Right lobe of liver (tissue), 4 donors: ENCODE measurements at regions not wholly inside any gene's neighbourhood (a gene's known extent, or its start where the extent isn't known, plus 50 kb on each side); places are given as distances from the start of the nearest gene placed in this dataset.
"Not testable (repeated sequence)": the region's sequence is repeated elsewhere in the genome, so short reads cannot be mapped to it uniquely, and the experiment has no call there.

ENCODE experiments used
- CTCF ChIP-seq, 4 donors: fragments of 200-600 bp in 3 of 4; fragments of 450-650 bp in 1 of 4; IDR thresholded peaks; one replicate each; pipeline versions ENCODE4 v1.5.1 to v1.8.0; 2016 to 2022; ENCODE audit warnings: antibody characterized with exemption in 4 of 4, mild to moderate bottlenecking in 2 of 4
- POLR2A ChIP-seq: fragments of 450-650 bp; IDR thresholded peaks from one replicate; pipeline ENCODE4 v1.6.1; 2017; ENCODE audit warnings: antibody characterized with exemption, mild to moderate bottlenecking
- donor health status: DM: no; HTN: no; CAD: no.
- donor health status: DM: no; HTN: no; CAD: no.
- donor health status: DM: no; HTN: yes; CAD: no.

- not testable (repeated sequence) for TF ChIP-seq CTCF (IDR thresholded peaks at IDR 0.05); POLR2A
Observed at GRCh38 chr21:7955358-7956073, 2565.9 kb upstream of the TPTE start.
